GM21825 (cell line): ENCODE measurements at regions not wholly inside any gene's neighbourhood (a gene's known extent, or its start where the extent isn't known, plus 50 kb on each side); places are given as distances from the start of the nearest gene placed in this dataset.

ENCODE experiments used
- ATAC-seq: cut with Tn5 transposase; IDR thresholded peaks from one replicate; pipeline ENCODE4 v1.9.1; 2021; ENCODE audit warnings: mild to moderate bottlenecking, moderate library complexity; ENCODE audit not compliant: unreplicated experiment

DNA sequence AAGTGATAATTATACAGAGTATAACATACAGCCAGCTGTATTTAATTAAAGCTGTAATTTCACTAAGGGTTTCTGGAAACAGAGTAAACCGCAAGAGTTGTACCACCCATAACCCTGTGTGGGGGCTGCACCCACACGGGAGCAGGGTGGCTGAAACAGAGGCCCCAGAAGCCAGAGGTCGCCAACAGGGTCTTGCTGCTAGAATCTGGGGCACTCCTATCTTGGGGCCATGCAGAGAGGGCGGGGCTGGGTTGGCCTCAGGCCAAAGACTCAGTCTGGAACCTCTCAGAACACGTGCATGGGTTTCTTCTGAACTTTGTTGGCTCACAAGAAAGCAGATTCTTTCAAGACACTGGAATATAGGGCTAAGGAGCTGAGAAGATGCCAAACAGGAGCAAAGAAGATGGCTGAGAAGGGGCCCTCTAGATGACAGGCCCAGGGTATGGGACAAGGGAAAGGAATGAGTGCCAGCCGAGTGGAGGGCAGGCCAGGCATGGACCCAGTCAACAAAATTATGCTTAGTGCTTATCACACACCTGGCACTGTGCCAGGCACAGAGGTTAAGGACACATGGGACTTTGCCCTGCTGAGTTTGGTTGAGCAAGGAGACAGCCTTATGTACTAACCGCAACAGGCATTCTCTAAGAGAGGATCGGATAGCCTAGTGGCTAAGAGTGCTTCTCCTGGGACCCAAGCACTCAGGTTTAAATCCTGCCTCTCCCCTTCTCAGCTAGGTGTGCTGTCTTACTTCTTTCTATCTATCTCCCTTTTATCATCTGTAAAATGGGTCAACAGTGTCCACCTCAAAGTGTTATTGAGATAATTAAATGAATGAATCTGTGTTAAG is 96.6 kb upstream of the FOXP4 start:
- no peak for ATAC-seq

DNA sequence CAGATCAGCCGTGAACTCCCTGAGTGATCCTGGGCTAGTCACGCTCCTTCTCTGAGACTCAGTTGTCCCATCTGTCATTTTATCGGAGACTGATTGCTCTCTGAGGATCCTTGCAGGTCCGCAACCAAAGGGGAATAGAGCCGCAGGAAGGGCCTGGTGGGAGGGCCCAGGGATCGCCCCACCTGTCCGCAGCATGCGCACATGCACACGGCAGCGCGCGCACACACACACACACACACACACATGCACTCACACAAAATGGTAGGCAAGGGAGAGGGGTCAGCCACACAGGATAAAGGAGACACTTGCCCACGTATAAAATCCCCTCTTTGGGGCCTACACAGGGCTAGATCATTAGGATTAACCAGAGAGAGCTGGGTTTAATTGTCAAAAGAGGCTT is 95.6 kb upstream of the FOXP4 start:
- no peak for ATAC-seq

- ATAC-seq, result no peak
These were observed 95.1 kb upstream of the FOXP4 start for GRCh38 chr6:41451039-41451438.

DNA sequence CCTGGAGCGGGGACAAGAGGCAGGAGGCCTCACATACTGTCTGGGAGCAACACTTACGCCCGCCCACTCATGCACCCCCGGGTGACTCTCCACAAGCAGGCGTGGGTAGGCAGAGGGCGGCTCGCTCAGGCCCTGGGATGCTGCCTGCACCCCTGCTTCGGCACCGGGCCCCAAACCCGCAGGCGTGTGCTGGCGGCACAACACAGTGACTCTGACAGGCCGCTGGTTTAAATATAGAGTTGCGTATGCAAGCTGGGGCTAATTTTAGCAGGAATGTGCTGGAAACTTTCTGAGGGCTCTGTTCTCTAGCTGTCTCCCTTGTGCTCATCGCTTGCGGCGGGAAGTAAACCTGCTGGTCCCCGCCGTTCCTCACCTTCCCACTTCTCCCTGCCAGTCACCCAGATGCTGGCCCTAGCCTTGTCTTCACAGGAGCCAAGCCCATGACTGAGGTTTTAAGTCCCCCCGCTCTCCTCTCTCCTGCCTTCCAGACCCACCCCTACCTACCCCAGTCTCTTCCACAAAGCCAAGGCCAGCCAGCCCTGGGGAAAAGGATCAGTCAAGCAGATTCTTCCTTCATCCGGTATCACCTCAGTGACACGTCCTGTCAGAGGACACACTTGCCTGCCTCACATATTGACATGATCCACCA is 94.5 kb upstream of the FOXP4 start:
- no peak for ATAC-seq

- ATAC-seq, result no peak
These were observed 93.4 kb upstream of the FOXP4 start for GRCh38 chr6:41452763-41453162.

- no peak for ATAC-seq
These were observed 92.9 kb upstream of the FOXP4 start for GRCh38 chr6:41453244-41453643.

- ATAC-seq, result no peak
These were observed 91.9 kb upstream of the FOXP4 start for GRCh38 chr6:41454189-41454789.

- ATAC-seq, result no peak
These were observed 90.8 kb upstream of the FOXP4 start for GRCh38 chr6:41455410-41455809.

- no peak for ATAC-seq
These were observed 90.4 kb upstream of the FOXP4 start for GRCh38 chr6:41455818-41456217.

GRCh38 chr6:41457303-41457670 is 88.9 kb upstream of the FOXP4 start:
- no peak for ATAC-seq

DNA sequence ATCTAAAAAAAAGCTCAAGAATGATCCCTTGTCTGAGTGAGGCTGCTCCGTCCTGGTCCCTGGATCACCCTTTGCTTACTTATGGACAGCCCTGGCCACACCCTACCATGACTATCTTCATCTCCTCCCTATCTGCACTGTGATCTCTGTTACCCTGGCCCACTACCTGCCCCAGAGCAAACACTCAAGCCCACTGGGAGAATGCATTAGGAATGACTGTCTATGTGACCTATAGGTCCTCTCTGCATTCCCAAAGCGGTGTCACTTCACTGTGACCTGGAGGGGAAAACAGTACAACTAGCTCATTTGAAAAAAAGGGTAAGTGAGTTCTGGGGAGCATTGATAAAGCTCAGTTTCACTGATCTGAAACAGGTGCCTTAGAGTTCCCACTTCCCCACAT is 86.4 kb upstream of the FOXP4 start:
- no peak for ATAC-seq

DNA sequence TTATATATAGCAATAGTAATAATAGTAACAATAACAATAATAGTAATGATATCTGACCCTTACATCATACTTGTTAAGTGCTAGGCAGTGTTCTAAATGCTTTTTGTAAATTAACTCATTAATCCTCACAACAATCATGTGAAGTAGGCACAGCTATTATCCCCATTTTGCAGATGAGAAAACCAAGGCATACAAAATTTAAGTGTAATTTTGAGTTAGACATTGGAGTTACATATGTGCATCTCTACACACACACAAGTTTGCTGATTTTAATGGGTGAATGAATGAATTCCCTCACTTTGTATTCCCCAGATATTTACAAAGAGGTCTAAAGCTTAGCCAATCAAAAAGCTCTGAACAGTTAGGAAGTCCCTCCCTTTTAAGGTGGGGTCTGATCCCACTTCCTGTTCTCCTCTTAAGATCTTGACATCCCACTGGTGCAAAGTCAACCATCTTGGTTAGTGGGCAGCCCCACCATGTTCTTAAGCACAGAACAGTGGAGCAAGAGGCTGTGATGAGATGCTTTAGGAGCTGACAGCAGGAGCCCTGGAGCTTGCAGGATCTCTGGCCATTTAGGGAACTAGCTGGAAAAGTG is 85.3 kb upstream of the FOXP4 start:
- no peak for ATAC-seq

- ATAC-seq, result no peak
These were observed 84.1 kb upstream of the FOXP4 start for GRCh38 chr6:41462033-41462432.

DNA sequence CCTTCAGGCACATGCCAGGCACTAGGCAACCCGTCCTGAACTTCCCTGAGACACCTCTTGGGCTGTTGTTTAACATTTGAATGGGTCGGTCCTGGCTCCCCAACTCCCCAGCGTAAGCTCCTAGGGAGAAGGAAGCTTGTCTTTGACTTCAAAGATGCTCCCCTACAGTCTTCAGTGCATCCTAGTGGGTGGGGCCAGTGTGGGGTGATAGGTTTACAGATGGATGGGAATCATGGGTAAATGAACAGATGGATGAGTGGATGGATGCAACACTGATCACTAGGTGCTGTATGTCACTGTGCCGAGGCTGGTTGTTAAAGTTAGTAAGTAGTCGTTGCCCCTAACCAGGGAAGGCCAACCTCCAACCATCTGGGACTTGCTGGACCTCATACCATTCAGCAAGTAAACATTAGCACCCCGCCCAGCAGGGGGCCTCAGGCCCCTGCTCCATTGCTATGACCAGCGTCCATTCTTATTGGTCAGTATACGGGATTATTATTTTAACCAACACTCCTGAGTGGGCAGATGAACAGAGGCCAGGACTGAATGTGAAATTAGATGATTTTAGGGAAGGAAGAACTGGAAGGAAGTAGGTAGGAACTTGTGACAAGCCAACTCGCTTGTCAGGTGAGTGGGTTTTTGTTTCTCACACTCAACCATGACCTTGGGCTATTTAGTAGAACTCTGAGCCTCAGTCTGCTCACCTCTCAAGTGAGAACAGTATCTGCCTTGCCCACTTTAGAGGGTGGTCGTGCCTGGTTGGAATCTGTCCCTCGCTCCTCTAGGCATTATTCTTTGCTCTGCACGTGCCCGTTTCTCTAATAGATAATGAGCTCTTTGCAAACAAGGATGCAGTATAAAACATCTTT is 82.9 kb upstream of the FOXP4 start:
- ATAC-seq, result peak; percentile 54

DNA sequence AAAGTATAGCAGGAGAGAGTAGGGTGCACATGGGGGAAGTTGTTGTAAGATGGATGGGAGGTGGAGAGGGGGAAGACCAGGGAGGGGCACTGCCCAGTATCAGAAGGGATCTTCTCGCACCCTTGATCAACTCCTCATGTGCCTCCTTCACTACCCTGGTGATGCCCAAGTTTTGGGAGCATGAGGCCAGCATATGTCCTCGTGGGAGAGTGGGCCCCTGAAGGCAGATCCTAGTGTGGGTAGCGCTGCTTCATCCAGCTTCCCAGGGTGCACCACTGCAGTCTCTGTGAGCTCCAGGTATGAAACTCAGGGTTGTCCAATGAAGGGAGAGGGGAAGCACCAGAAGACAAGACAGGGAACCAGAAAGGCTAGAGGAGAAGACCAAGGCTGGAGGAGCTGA is 82.2 kb upstream of the FOXP4 start:
- ATAC-seq, result no peak

- no peak for ATAC-seq
These were observed 81.7 kb upstream of the FOXP4 start for GRCh38 chr6:41464481-41464880.

DNA sequence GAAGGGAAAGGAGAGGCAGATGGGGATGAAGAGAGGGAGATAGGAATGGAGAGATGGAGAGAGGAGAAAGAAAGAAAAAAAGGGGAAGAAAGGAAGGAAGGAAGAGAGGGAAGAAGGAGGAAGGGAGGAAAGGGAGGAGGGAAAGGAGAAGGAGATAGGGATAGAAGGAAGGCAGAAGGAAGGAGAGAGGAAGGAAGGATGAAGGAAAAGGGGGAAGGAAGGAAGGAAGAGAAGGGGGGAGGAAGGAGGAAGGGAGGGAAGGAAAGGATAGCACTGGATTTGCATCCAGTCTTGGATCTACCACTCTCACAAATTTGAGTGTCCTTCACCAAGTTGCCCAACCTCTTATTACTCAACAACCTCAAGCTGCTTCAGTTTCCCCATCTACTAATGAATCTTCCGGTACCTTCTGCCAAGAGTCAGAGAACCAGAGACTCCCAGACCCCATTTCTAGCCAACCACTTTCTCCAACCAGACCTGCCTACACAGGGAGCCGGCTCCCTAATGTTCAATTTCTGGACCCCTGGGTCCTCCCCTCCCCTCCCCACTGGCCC is 79.7 kb upstream of the FOXP4 start:
- no peak for ATAC-seq

DNA sequence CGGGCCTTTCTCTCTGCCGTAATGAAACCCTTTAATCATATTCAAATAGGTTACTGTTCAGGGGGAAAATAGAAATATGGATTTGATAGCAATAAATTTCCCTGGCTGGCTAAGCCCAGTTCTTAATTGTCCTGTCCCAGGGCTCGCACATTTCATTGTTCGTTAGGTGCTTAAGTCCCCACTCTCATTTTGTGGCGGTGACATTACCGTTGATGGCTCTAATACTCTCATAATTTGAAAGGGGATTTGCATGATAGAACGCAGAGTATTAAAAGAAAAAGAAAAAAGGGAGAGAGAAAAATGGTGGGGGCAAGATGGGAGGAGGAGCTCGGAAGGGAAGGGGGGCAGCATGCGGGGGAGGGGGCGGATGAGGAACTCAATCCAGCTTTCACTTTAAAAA is 79.1 kb upstream of the FOXP4 start:
- ATAC-seq, result no peak

DNA sequence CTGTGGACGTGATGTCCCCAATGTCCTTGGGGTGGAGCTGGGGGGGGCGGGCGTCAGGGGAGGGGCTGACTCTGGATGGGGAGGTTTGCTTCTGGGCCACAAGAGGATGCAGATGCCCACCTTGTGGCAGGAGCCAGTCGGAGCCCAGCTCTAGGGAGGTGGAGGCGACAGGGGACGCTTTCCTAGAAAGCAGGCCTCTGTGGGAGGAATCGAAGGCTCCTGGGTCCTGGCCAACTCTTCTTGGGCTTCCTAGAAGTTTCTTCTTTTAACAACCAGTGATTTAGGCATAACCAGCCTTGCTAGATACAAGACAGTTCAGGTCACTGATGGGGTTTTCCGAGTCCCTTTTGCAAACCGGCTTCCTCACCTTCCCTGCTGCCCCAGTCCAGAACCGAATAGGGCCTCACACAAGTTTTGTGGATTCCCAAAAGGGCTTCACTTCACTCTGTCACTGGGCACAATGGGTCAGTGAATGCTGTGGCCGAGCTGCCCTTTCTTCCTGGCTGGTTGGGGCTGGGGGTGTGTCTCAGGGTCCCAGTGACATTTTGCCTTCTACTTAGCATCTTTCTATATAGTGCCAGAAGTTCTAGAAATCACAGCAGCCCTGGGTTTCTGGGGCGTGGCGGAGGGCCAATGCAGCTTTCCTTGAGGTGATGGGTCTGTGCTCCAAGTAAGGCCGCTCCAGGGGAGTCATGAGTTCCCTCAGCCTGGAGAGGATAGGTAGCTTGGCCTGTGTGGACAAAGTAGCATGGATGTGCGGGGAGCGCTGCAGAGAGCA is 78.4 kb upstream of the FOXP4 start:
- no peak for ATAC-seq
